ENCODE measurements at regions not wholly inside any gene's neighbourhood (a gene's known extent, or its start where the extent isn't known, plus 50 kb on each side); places are given as distances from the start of the nearest gene placed in this dataset.

GRCh38 chr13:97131447-97131846, 90.7 kb upstream of the MBNL2 start:
- CTCF ChIA-PET: interaction anchor here (2.3 kb wide), 1 partner anchor 10 kb away, joined by 10 read pairs; no protein-coding TSS in a partner anchor
- Histone ChIP-seq H3K36me3 (ENCODE audit: control insufficient read depth in 2 of 2, extremely low read depth in 1 of 2, insufficient read depth in 2 of 2, low read length in 2 of 2) (no peaks in the 10 kb centered on the region), H2AFZ (ENCODE audit: low read depth, low read length) (no peak overlapping the region), H3K4me1 (ENCODE audit: control insufficient read depth, extremely low read depth, insufficient read depth, low read length) (no peaks in the 10 kb centered on the region), H3K4me2 (ENCODE audit: insufficient read depth, low read length) (no peak overlapping the region), H3K4me3 (replicated peaks in 1 of 3; ENCODE audit: insufficient read depth in 1 of 3, low read depth in 1 of 3, low read length in 3 of 3) (no peak overlapping the region), H4K20me1 (replicated peaks; ENCODE audit: control insufficient read depth, extremely low read depth, insufficient read depth, low read length) (no peaks in the 10 kb centered on the region), H3K27me3 (ENCODE audit: control insufficient read depth in 2 of 2, insufficient read depth in 2 of 2, low read length in 2 of 2) (peaks cover 6 to 11% of the 10 kb centered on the region in 2 experiments), H3K79me2 (ENCODE audit: control insufficient read depth, insufficient read depth, low read length) (no peaks in the 10 kb centered on the region), H3K9me3 (replicated peaks; ENCODE audit: control insufficient read depth, insufficient read depth, low read length) (no peaks in the 10 kb centered on the region), H3K9ac (replicated peaks; ENCODE audit: extremely low read depth, insufficient read depth, low read length) (no peak overlapping the region), H3K27ac (ENCODE audit: insufficient read depth, low read depth, low read length) (no peak overlapping the region), H3K9me1 (replicated peaks; ENCODE audit: control insufficient read depth, extremely low read depth, insufficient read depth, low read length) (no peaks in the 10 kb centered on the region)
- no TSS peak for BruUV-seq (replicated peaks)
- no peak for TF ChIP-seq POLR2AphosphoS5 (IDR thresholded peaks at IDR 0.05; ENCODE audit: insufficient read depth, low read depth, low read length)
- no peak for TF ChIP-seq FOS (IDR thresholded peaks at IDR 0.05; ENCODE audit: borderline replicate concordance, insufficient read depth, low read length)
- no peak for TF ChIP-seq GATA2 (IDR thresholded peaks at IDR 0.05; ENCODE audit: insufficient read depth, insufficient read length, low read depth, low read length)
- no peak for TF ChIP-seq EZH2 (IDR thresholded peaks at IDR 0.05; ENCODE audit: borderline replicate concordance, low read depth, low read length, severe bottlenecking)
- TF ChIP-seq CTCF (IDR thresholded peaks at IDR 0.05; ENCODE audit: extremely low read depth in 1 of 2, insufficient read depth in 1 of 2, low read depth in 1 of 2, low read length in 2 of 2): no peak
- TF ChIP-seq MYC (IDR thresholded peaks at IDR 0.05; ENCODE audit: low read depth, low read length): no peak
- no peak for TF ChIP-seq JUN (IDR thresholded peaks at IDR 0.05; ENCODE audit: borderline replicate concordance, insufficient read depth, insufficient read length, low read depth)
- no peak for TF ChIP-seq MAX (IDR thresholded peaks at IDR 0.05; ENCODE audit: insufficient read depth, insufficient read length)
- no peak for TF ChIP-seq POLR2A (IDR thresholded peaks at IDR 0.05; ENCODE audit: low read depth, low read length)
- dilution Hi-C loops (cut with MboI; ENCODE audit: extremely low pct_ligation_motif_present, low sequenced_read_pairs): no loop called here
- no peak for DNase-seq (ENCODE audit: low read depth, low spot score)
- no peak for FAIRE-seq
- POLR2A ChIA-PET: no interaction called here
- intact Hi-C loops (cut with micrococcal nuclease): no loop called here

Measured in endothelial cell of umbilical vein (primary cell).